Keratinocyte (primary cell): ENCODE measurements at regions not wholly inside any gene's neighbourhood (a gene's known extent, or its start where the extent isn't known, plus 50 kb on each side); places are given as distances from the start of the nearest gene placed in this dataset.

Source experiments
- DNase-seq: peaks from one replicate; pipeline ENCODE4 v3.0.0-alpha.2; 2011; ENCODE audit warnings: low read depth, missing footprints, low spot score
- FAIRE-seq: peaks from 2 replicates; lab custom pipeline; 2011; peaks lifted over from hg19 to GRCh38; lab: Jason Lieb, UNC
- H2AFZ ChIP-seq: 2 replicates; pipeline ENCODE4 v1.6.0; 2012; ENCODE audit warnings: low read length, control low read depth, inconsistent platforms; ENCODE audit not compliant: control insufficient read depth
- H3K27ac ChIP-seq: 2 replicates; pipeline ENCODE4 v1.5.1; 2011; ENCODE audit warnings: low read length; ENCODE audit not compliant: control insufficient read depth, insufficient read depth
- H3K27me3 ChIP-seq: 3 replicates; pipeline ENCODE4 v1.6.0; 2011; ENCODE audit warnings: low read length; ENCODE audit not compliant: control insufficient read depth, insufficient read depth; ENCODE audit errors: extremely low read depth
- H3K36me3 ChIP-seq, 2 experiments: 2 replicates in 1 of 2; 3 replicates in 1 of 2; pipeline ENCODE4 v1.5.1; 2011; ENCODE audit warnings: low read length in 2 of 2, mild to moderate bottlenecking in 1 of 2; ENCODE audit not compliant: control insufficient read depth in 2 of 2, insufficient read depth in 2 of 2; ENCODE audit errors: extremely low read depth in 1 of 2
- H3K4me1 ChIP-seq: 3 replicates; pipeline ENCODE4 v1.5.1; 2011; ENCODE audit warnings: low read length; ENCODE audit not compliant: control insufficient read depth, insufficient read depth; ENCODE audit errors: extremely low read depth
- H3K4me2 ChIP-seq: 3 replicates; pipeline ENCODE4 v1.6.0; 2011; ENCODE audit warnings: low read depth, low read length; ENCODE audit not compliant: control insufficient read depth, insufficient read depth; ENCODE audit errors: extremely low read depth
- H3K4me3 ChIP-seq, 3 experiments: fragments of 200-600 bp in 1 of 3; sonication (generic) in 1 of 3; 2 replicates in 2 of 3; 3 replicates in 1 of 3; pipeline ENCODE4 v1.5.1; 2011 to 2016; ENCODE audit warnings: low read length in 3 of 3, mild to moderate bottlenecking in 3 of 3, control low read depth in 2 of 3, inconsistent platforms in 1 of 3, low read depth in 1 of 3, mixed read lengths in 1 of 3, mixed run types in 1 of 3, moderate library complexity in 1 of 3; ENCODE audit not compliant: control insufficient read depth in 2 of 3, insufficient read depth in 2 of 3; ENCODE audit errors: extremely low read depth in 1 of 3
- H3K79me2 ChIP-seq: 2 replicates; pipeline ENCODE4 v1.6.0; 2012; ENCODE audit warnings: low read length; ENCODE audit not compliant: control insufficient read depth, insufficient read depth
- H3K9ac ChIP-seq: 3 replicates; pipeline ENCODE4 v1.6.0; 2011; ENCODE audit warnings: low read length; ENCODE audit not compliant: control insufficient read depth, insufficient read depth; ENCODE audit errors: extremely low read depth
- H3K9me1 ChIP-seq: 3 replicates; pipeline ENCODE4 v1.6.0; 2011; ENCODE audit warnings: low read length; ENCODE audit not compliant: control insufficient read depth, insufficient read depth; ENCODE audit errors: extremely low read depth
- H3K9me3 ChIP-seq: 2 replicates; pipeline ENCODE4 v1.5.1; 2012; ENCODE audit warnings: low read depth, low read length; ENCODE audit not compliant: control insufficient read depth
- H4K20me1 ChIP-seq: 3 replicates; pipeline ENCODE4 v1.6.0; 2011; ENCODE audit warnings: low read length; ENCODE audit not compliant: control insufficient read depth, insufficient read depth; ENCODE audit errors: extremely low read depth
- CTCF ChIP-seq, 3 experiments: IDR thresholded peaks in 1 of 3; conservative IDR thresholded peaks in 1 of 3; optimal IDR thresholded peaks in 1 of 3; 2 replicates in 2 of 3; 3 replicates in 1 of 3; pipeline versions ENCODE3 to v1.5.1; 2011; ENCODE audit warnings: low read length in 3 of 3, mild to moderate bottlenecking in 3 of 3, moderate library complexity in 2 of 3, control low read depth in 1 of 3, inconsistent platforms in 1 of 3; ENCODE audit not compliant: insufficient read depth in 2 of 3; ENCODE audit errors: extremely low read depth in 1 of 3
- EZH2 ChIP-seq: IDR thresholded peaks from one replicate; pipeline ENCODE4 v1.6.1; 2012; ENCODE audit warnings: inconsistent platforms, mild to moderate bottlenecking, low read length, moderate library complexity
- dilution Hi-C: fragments of 300-500 bp; cut with MboI; formaldehyde crosslinking; loops from one replicate; pipeline ENCODE4 v1.7.0; 2020; ENCODE audit warnings: low sequenced_read_pairs; ENCODE audit not compliant: extremely low pct_ligation_motif_present

- H3K27me3 ChIP-seq, result no peaks in the 10 kb centered on the region
- peaks cover 10% of the 10 kb centered on the region for H3K4me1 ChIP-seq
- H3K36me3 ChIP-seq, result no peaks in the 10 kb centered on the region
- no peak overlapping the region for H3K4me3 ChIP-seq
- H4K20me1 ChIP-seq, result no peaks in the 10 kb centered on the region
- FAIRE-seq (peak; percentile 53), DNase-seq (no peak)
- peak overlapping the region; percentile 68 for H2AFZ ChIP-seq
- TF ChIP-seq CTCF (optimal IDR thresholded peaks at IDR 0.05 in 1 of 3, IDR thresholded peaks at IDR 0.05 in 1 of 3, conservative IDR thresholded peaks at IDR 0.05 in 1 of 3; ENCODE audit: extremely low read depth in 1 of 3, insufficient read depth in 2 of 3, low read length in 3 of 3) (no peak), EZH2 (no peak)
- H3K27ac ChIP-seq, result no peak overlapping the region
- H3K9ac ChIP-seq, result no peak overlapping the region
- no peaks in the 10 kb centered on the region for H3K9me1 ChIP-seq
- H3K9me3 ChIP-seq, result no peaks in the 10 kb centered on the region
- dilution Hi-C loops, result no loop called here
- H3K4me2 ChIP-seq, result peak overlapping the region; percentile 29
- H3K79me2 ChIP-seq, result no peaks in the 10 kb centered on the region
Measured at GRCh38 chr6:104638841-104639290, 220.9 kb downstream of the HACE1 start.

GRCh38 chr6:104633125-104633524, 226.6 kb downstream of the HACE1 start:
- FAIRE-seq (no peak), DNase-seq (no peak)
- Histone ChIP-seq H2AFZ (no peak overlapping the region), H3K4me2 (no peak overlapping the region), H3K4me1 (no peaks in the 10 kb centered on the region), H3K27ac (no peak overlapping the region), H3K79me2 (no peaks in the 10 kb centered on the region), H3K9me3 (no peaks in the 10 kb centered on the region), H4K20me1 (no peaks in the 10 kb centered on the region), H3K9ac (no peak overlapping the region), H3K4me3 (no peak overlapping the region), H3K27me3 (no peaks in the 10 kb centered on the region), H3K9me1 (no peaks in the 10 kb centered on the region), H3K36me3 (no peaks in the 10 kb centered on the region)
- TF ChIP-seq EZH2 (no peak), CTCF (optimal IDR thresholded peaks at IDR 0.05 in 1 of 3, IDR thresholded peaks at IDR 0.05 in 1 of 3, conservative IDR thresholded peaks at IDR 0.05 in 1 of 3; ENCODE audit: extremely low read depth in 1 of 3, insufficient read depth in 2 of 3, low read length in 3 of 3) (no peak)
- dilution Hi-C loops, result no loop called here
